ENCODE measurements at regions not wholly inside any gene's neighbourhood (a gene's known extent, or its start where the extent isn't known, plus 50 kb on each side); places are given as distances from the start of the nearest gene placed in this dataset.

- Mint-ChIP-seq H3K4me3 (ENCODE audit: low read depth) (no peak overlapping the region), H3K9me3 (peaks cover 4% of the 10 kb centered on the region), H3K4me1 (ENCODE audit: low read depth) (peaks cover 13% of the 10 kb centered on the region), H3K27ac (no peak overlapping the region), H3K27me3 (ENCODE audit: low read depth) (peaks cover 2% of the 10 kb centered on the region), H3K36me3 (ENCODE audit: low read depth) (peaks cover 7% of the 10 kb centered on the region)
- intact Hi-C loops (cut with micrococcal nuclease): no loop called here
- DNase-seq (ENCODE audit: low spot score): no peak
Measured at GRCh38 chr7:114842551-114843065, 79.3 kb upstream of the MDFIC start.

DNA sequence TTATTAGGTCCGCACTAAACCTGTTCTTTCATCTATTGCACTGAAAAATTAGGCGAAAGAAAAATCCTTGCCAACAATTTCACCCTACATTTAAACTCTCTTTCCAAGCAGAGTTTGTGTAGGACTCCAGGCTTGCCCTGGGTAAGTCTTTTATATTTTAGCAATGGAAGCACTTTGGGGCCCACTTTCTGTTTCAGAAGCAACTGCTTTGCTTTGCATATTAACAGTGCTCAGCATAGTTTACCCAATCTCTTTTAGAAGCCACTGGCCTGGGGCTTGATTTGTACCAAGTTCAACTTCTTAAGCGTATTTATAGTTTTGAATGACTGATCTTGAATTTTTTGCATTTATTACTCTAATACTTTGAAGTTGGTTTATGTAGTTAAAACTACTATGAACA is 78.8 kb upstream of the MDFIC start:
- intact Hi-C loops (cut with micrococcal nuclease): no loop called here
- Mint-ChIP-seq H3K9me3 (peaks cover 4% of the 10 kb centered on the region), H3K4me1 (ENCODE audit: low read depth) (peaks cover 13% of the 10 kb centered on the region), H3K27me3 (ENCODE audit: low read depth) (peaks cover 2% of the 10 kb centered on the region), H3K36me3 (ENCODE audit: low read depth) (peaks cover 7% of the 10 kb centered on the region), H3K4me3 (ENCODE audit: low read depth) (no peak overlapping the region), H3K27ac (no peak overlapping the region)
- DNase-seq (ENCODE audit: low spot score): no peak

- Mint-ChIP-seq H3K4me3 (ENCODE audit: low read depth) (no peak overlapping the region), H3K9me3 (no peaks in the 10 kb centered on the region)
Measured at GRCh38 chr7:114851406-114852061, 70.4 kb upstream of the MDFIC start.

DNA sequence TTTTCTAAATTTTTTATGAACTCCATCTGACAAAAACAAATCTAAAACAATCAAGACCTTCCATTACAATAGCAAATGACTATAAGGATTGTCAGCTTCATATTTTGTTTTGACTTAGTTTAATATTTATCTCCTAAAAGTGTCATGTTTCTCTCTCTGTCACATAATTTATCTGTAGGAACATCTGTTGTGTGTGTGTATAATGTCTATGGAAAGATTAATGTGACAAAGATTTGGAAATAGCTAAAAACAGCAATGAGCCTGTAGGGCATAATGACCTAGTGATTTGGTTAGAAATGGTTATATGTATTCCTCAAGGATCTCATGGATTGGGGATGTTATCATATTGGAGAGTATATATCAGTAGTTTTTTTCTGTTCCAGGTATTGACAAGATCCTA is 69.6 kb upstream of the MDFIC start:
- Mint-ChIP-seq H3K4me3 (ENCODE audit: low read depth) (no peak overlapping the region), H3K27me3 (ENCODE audit: low read depth) (no peaks in the 10 kb centered on the region)

More at GRCh38 chr7:114851406-114852061, 70.4 kb upstream of the MDFIC start:
- DNase-seq (ENCODE audit: low spot score): no peak
- Mint-ChIP-seq H3K27ac (no peak overlapping the region), H3K4me1 (ENCODE audit: low read depth) (peaks cover 8% of the 10 kb centered on the region), H3K27me3 (ENCODE audit: low read depth) (no peaks in the 10 kb centered on the region), H3K36me3 (ENCODE audit: low read depth) (peaks cover 3% of the 10 kb centered on the region)
- intact Hi-C loops (cut with micrococcal nuclease): no loop called here

DNA sequence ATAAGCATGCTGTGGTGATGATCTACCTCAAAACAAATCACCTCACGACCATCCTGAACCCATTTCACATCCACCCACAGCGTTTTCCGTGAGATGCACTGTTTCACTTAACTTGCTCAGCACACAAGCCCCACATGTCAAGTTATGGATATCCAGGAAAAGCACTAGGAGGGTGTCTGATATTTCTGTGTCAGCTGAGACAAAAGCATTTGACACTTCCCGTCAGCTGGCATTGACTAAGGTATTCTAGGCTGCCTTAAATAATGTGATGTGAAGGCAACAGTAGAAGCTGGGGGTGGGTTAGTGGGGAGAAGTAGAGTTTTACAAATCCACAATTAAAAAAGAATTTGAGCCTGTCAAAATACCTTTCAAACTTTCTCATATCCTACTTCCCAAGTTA is 68.7 kb upstream of the MDFIC start:
- Mint-ChIP-seq H3K36me3 (ENCODE audit: low read depth) (peaks cover 3% of the 10 kb centered on the region), H3K4me1 (ENCODE audit: low read depth) (peaks cover 12% of the 10 kb centered on the region), H3K27ac (no peak overlapping the region)

More for the DNA sequence above, 69.6 kb upstream of the MDFIC start:
- Mint-ChIP-seq H3K27ac (no peak overlapping the region), H3K36me3 (ENCODE audit: low read depth) (peaks cover 3% of the 10 kb centered on the region), H3K4me1 (ENCODE audit: low read depth) (peaks cover 8% of the 10 kb centered on the region), H3K9me3 (no peaks in the 10 kb centered on the region)
- no peak for DNase-seq (ENCODE audit: low spot score)
- intact Hi-C loops (cut with micrococcal nuclease): no loop called here

DNA sequence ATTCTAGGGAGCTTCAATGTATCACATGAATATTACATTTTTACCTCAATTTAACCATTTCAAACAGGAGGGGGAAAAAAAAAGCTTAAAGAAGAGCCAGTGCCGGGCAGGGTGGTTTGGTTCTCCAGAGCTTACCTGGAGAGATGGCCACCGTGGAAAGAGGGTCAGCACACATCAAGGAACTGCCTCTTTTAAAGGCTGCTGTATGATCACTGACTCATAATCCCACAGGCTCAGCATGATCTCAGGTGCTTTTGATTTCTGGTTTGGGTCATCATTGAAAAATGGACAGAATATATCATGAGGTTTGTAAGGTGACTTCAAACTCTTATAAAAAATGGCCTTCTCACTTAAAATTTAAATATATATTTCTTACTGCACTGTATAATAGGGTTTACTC is 67.5 kb upstream of the MDFIC start:
- no peaks in the 10 kb centered on the region for H3K27me3 Mint-ChIP-seq (ENCODE audit: low read depth)
- peaks cover 10% of the 10 kb centered on the region for H3K4me1 Mint-ChIP-seq (ENCODE audit: low read depth)
- intact Hi-C loops (cut with micrococcal nuclease): no loop called here
- DNase-seq (ENCODE audit: low spot score): no peak
- no peak overlapping the region for H3K4me3 Mint-ChIP-seq (ENCODE audit: low read depth)
- no peak overlapping the region for H3K27ac Mint-ChIP-seq
- H3K36me3 Mint-ChIP-seq (ENCODE audit: low read depth): peaks cover 3% of the 10 kb centered on the region
- no peaks in the 10 kb centered on the region for H3K9me3 Mint-ChIP-seq

More for the DNA sequence above, 68.7 kb upstream of the MDFIC start:
- H3K9me3 Mint-ChIP-seq: no peaks in the 10 kb centered on the region
- H3K27me3 Mint-ChIP-seq (ENCODE audit: low read depth): no peaks in the 10 kb centered on the region
- H3K4me3 Mint-ChIP-seq (ENCODE audit: low read depth): no peak overlapping the region
- intact Hi-C loops (cut with micrococcal nuclease): no loop called here
- no peak for DNase-seq (ENCODE audit: low spot score)

DNA sequence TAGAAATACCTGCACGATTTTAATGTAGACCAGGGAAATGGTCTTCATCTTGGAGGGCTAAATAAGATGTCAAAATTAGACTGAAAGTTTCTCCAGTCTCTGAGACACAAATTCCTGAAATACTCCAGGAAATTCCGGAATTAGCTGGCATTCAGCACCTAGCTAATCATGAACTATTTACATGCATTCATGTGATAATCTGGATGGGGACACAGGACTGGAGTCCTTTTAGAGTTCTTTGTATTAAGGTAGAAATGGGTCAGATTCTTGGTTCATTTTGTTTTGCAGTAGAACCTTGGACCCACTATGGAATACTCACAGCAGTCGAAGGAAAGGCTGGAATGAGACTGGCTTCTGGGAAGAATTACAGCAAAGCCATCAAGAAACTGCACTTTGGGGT is 65.3 kb upstream of the MDFIC start:
- intact Hi-C loops (cut with micrococcal nuclease): loop anchor here (2.0 kb wide), 1 partner anchor 20 kb away; no protein-coding TSS in a partner anchor
- H3K4me3 Mint-ChIP-seq (ENCODE audit: low read depth): no peak overlapping the region
- DNase-seq (ENCODE audit: low spot score): no peak

GRCh38 chr7:114857605-114858004 is 64.3 kb upstream of the MDFIC start:
- peaks cover 5% of the 10 kb centered on the region for H3K4me1 Mint-ChIP-seq (ENCODE audit: low read depth)
- no peak for DNase-seq (ENCODE audit: low spot score)
- no peak overlapping the region for H3K4me3 Mint-ChIP-seq (ENCODE audit: low read depth)
- no peaks in the 10 kb centered on the region for H3K36me3 Mint-ChIP-seq (ENCODE audit: low read depth)
- no peak overlapping the region for H3K27ac Mint-ChIP-seq
- peaks cover 1% of the 10 kb centered on the region for H3K27me3 Mint-ChIP-seq (ENCODE audit: low read depth)
- no peaks in the 10 kb centered on the region for H3K9me3 Mint-ChIP-seq
- intact Hi-C loops (cut with micrococcal nuclease): loop anchor here (2.0 kb wide), 1 partner anchor 21 kb away; no protein-coding TSS in a partner anchor

More for the DNA sequence above, 65.3 kb upstream of the MDFIC start:
- Mint-ChIP-seq H3K9me3 (no peaks in the 10 kb centered on the region), H3K36me3 (ENCODE audit: low read depth) (no peaks in the 10 kb centered on the region), H3K27ac (no peak overlapping the region), H3K27me3 (ENCODE audit: low read depth) (peaks cover 1% of the 10 kb centered on the region), H3K4me1 (ENCODE audit: low read depth) (peaks cover 8% of the 10 kb centered on the region)

- peaks cover 5% of the 10 kb centered on the region for H3K4me1 Mint-ChIP-seq (ENCODE audit: low read depth)
- H3K4me3 Mint-ChIP-seq (ENCODE audit: low read depth): no peak overlapping the region
- no peaks in the 10 kb centered on the region for H3K36me3 Mint-ChIP-seq (ENCODE audit: low read depth)
- DNase-seq (ENCODE audit: low spot score): no peak
- H3K27ac Mint-ChIP-seq: no peak overlapping the region
- H3K9me3 Mint-ChIP-seq: no peaks in the 10 kb centered on the region
- intact Hi-C loops (cut with micrococcal nuclease): no loop called here
- H3K27me3 Mint-ChIP-seq (ENCODE audit: low read depth): peaks cover 1% of the 10 kb centered on the region
Measured at GRCh38 chr7:114859477-114859876, 62.4 kb upstream of the MDFIC start.

- DNase-seq (ENCODE audit: low spot score): no peak
- H3K4me1 Mint-ChIP-seq (ENCODE audit: low read depth): peaks cover 4% of the 10 kb centered on the region
- intact Hi-C loops (cut with micrococcal nuclease): loop anchor here (10.0 kb wide), 1 partner anchor 615 kb away; no protein-coding TSS in a partner anchor
Measured at GRCh38 chr7:114860206-114860605, 61.7 kb upstream of the MDFIC start.

GRCh38 chr7:114862406-114862805 is 59.5 kb upstream of the MDFIC start:
- intact Hi-C loops (cut with micrococcal nuclease): loop anchor here (10.0 kb wide), 1 partner anchor 612 kb away; no protein-coding TSS in a partner anchor
- H3K36me3 Mint-ChIP-seq (ENCODE audit: low read depth): no peaks in the 10 kb centered on the region

More at GRCh38 chr7:114860206-114860605, 61.7 kb upstream of the MDFIC start:
- H3K4me3 Mint-ChIP-seq (ENCODE audit: low read depth): no peak overlapping the region
- H3K9me3 Mint-ChIP-seq: no peaks in the 10 kb centered on the region
- H3K36me3 Mint-ChIP-seq (ENCODE audit: low read depth): no peaks in the 10 kb centered on the region
- H3K27me3 Mint-ChIP-seq (ENCODE audit: low read depth): peaks cover 1% of the 10 kb centered on the region
- no peak overlapping the region for H3K27ac Mint-ChIP-seq

GRCh38 chr7:114864278-114864677 is 57.6 kb upstream of the MDFIC start:
- no peak for DNase-seq (ENCODE audit: low spot score)
- H3K27me3 Mint-ChIP-seq (ENCODE audit: low read depth): peaks cover 1% of the 10 kb centered on the region
- H3K27ac Mint-ChIP-seq: no peak overlapping the region
- no peaks in the 10 kb centered on the region for H3K4me1 Mint-ChIP-seq (ENCODE audit: low read depth)
- H3K36me3 Mint-ChIP-seq (ENCODE audit: low read depth): no peaks in the 10 kb centered on the region
- no peaks in the 10 kb centered on the region for H3K9me3 Mint-ChIP-seq
- H3K4me3 Mint-ChIP-seq (ENCODE audit: low read depth): no peak overlapping the region
- intact Hi-C loops (cut with micrococcal nuclease): loop anchor here (2.0 to 10.0 kb wide), 3 partner anchors 25 to 611 kb away; partner anchors contain the start of gene MDFIC

More at GRCh38 chr7:114862406-114862805, 59.5 kb upstream of the MDFIC start:
- Mint-ChIP-seq H3K9me3 (no peaks in the 10 kb centered on the region), H3K4me1 (ENCODE audit: low read depth) (peaks cover 3% of the 10 kb centered on the region), H3K27me3 (ENCODE audit: low read depth) (peaks cover 1% of the 10 kb centered on the region), H3K4me3 (ENCODE audit: low read depth) (no peak overlapping the region), H3K27ac (no peak overlapping the region)
- no peak for DNase-seq (ENCODE audit: low spot score)

- Mint-ChIP-seq H3K27me3 (ENCODE audit: low read depth) (no peaks in the 10 kb centered on the region), H3K9me3 (no peaks in the 10 kb centered on the region), H3K27ac (no peak overlapping the region), H3K4me3 (ENCODE audit: low read depth) (no peak overlapping the region), H3K36me3 (ENCODE audit: low read depth) (no peaks in the 10 kb centered on the region), H3K4me1 (ENCODE audit: low read depth) (no peaks in the 10 kb centered on the region)
- intact Hi-C loops (cut with micrococcal nuclease): loop anchor here (2.0 to 10.0 kb wide), 4 partner anchors 23 to 609 kb away; partner anchors contain the start of gene MDFIC
- peak; percentile 27 for DNase-seq (ENCODE audit: low spot score)
Measured at GRCh38 chr7:114865564-114865963, 56.3 kb upstream of the MDFIC start.

Data from activated T-helper 2 cell treated with anti-CD3 and anti-CD28 coated beads, Interferon-gamma antibody, Interleukin-2, Interleukin-4, amounts not matched to agents 10 μg/mL and 5 μg/mL and 100 μg/mL, durations not matched to agents 14 hours and 24 hours and 36 hours (primary cell).